Thoracic aorta (tissue), 2 donors: ENCODE measurements at regions not wholly inside any gene's neighbourhood (a gene's known extent, or its start where the extent isn't known, plus 50 kb on each side); places are given as distances from the start of the nearest gene placed in this dataset.
A peak's percentile ranks its signal among the peaks of the same experiment; 100 is the strongest.

Experiments used
- ATAC-seq: fragments of 150-250 bp; one replicate; pipeline ENCODE4 v1.8.0; 2017; ENCODE audit warnings: low read depth; ENCODE audit not compliant: insufficient number of reproducible peaks, low FRiP score
- DNase-seq: peaks from one replicate; pipeline ENCODE4 v3.0.0-alpha.2; 2020; ENCODE audit warnings: low spot score
- H3K27ac ChIP-seq, 2 donors: fragments of 200-600 bp; sonication (generic); 1 replicate in 1 of 2; 2 replicates in 1 of 2; pipeline ENCODE4 v1.5.1; 2016; ENCODE audit warnings: mild to moderate bottlenecking in 2 of 2, moderate library complexity in 2 of 2
- H3K27me3 ChIP-seq: fragments of 200-600 bp; sonication (generic); replicated peaks from 2 replicates; pipeline ENCODE4 v1.6.0; 2016; ENCODE audit warnings: mild to moderate bottlenecking; ENCODE audit not compliant: insufficient read depth
- H3K36me3 ChIP-seq: fragments of 200-600 bp; sonication (generic); one replicate; pipeline ENCODE4 v1.5.1; 2016
- H3K4me1 ChIP-seq, 2 donors: fragments of 200-600 bp; sonication (generic); 1 replicate in 1 of 2; 2 replicates in 1 of 2; pipeline versions ENCODE4 v1.5.1 to v1.6.0; 2016; ENCODE audit warnings: low read depth in 2 of 2, mild to moderate bottlenecking in 1 of 2; ENCODE audit not compliant: control insufficient read depth in 1 of 2
- H3K4me3 ChIP-seq: fragments of 200-600 bp; sonication (generic); 2 replicates; pipeline ENCODE4 v1.5.1; 2016; ENCODE audit warnings: mild to moderate bottlenecking
- H3K9me3 ChIP-seq: fragments of 200-600 bp; sonication (generic); 2 replicates; pipeline ENCODE4 v1.5.1; 2016
- CTCF ChIP-seq: fragments of 200-600 bp; sonication (generic); IDR thresholded peaks from one replicate; pipeline ENCODE4 v1.5.1; 2019; ENCODE audit warnings: antibody characterized with exemption

GRCh38 chrX:13144927-13145655 lies 100.7 kb upstream of the FAM9C start:
- H3K36me3 ChIP-seq = no peaks in the 10 kb centered on the region
- H3K27ac ChIP-seq = peak overlapping the region in 1 of 2 donors; percentile 61
- H3K4me1 ChIP-seq = peaks cover 0 to 18% of the 10 kb centered on the region in 2 donors
- TF ChIP-seq CTCF = no peak
- H3K27me3 ChIP-seq = no peaks in the 10 kb centered on the region
- no peak for DNase-seq
- no peak overlapping the region for H3K4me3 ChIP-seq
- ATAC-seq = no peak
- no peaks in the 10 kb centered on the region for H3K9me3 ChIP-seq

- H3K9me3 ChIP-seq = no peaks in the 10 kb centered on the region
- peaks cover 0 to 9% of the 10 kb centered on the region in 2 donors for H3K4me1 ChIP-seq
- ATAC-seq (no peak), DNase-seq (no peak)
- H3K36me3 ChIP-seq = no peaks in the 10 kb centered on the region
- H3K27me3 ChIP-seq = no peaks in the 10 kb centered on the region
- H3K27ac ChIP-seq = no peak overlapping the region
- no peak for TF ChIP-seq CTCF
- H3K4me3 ChIP-seq = no peak overlapping the region
Observed at GRCh38 chrX:13142891-13143290, 98.5 kb upstream of the FAM9C start.

GRCh38 chrX:13140007-13140406 lies 95.6 kb upstream of the FAM9C start:
- Histone ChIP-seq H3K36me3 (no peaks in the 10 kb centered on the region), H3K4me3 (no peak overlapping the region), H3K27me3 (no peaks in the 10 kb centered on the region), H3K9me3 (no peaks in the 10 kb centered on the region), H3K4me1 (peaks cover 0 to 3% of the 10 kb centered on the region in 2 donors), H3K27ac (no peak overlapping the region)
- ATAC-seq = no peak
- no peak for DNase-seq
- TF ChIP-seq CTCF = no peak

- no peak overlapping the region for H3K4me3 ChIP-seq
- DNase-seq = no peak
- no peak for TF ChIP-seq CTCF
- no peaks in the 10 kb centered on the region for H3K27me3 ChIP-seq
- H3K4me1 ChIP-seq = peaks cover 5 to 13% of the 10 kb centered on the region in 2 donors
- no peaks in the 10 kb centered on the region for H3K9me3 ChIP-seq
- no peaks in the 10 kb centered on the region for H3K36me3 ChIP-seq
- H3K27ac ChIP-seq = no peak overlapping the region
- ATAC-seq = no peak
Observed at GRCh38 chrX:13131396-13132137, 87.1 kb upstream of the FAM9C start.

- Histone ChIP-seq H3K4me3 (no peak overlapping the region), H3K4me1 (peaks cover 5 to 18% of the 10 kb centered on the region in 2 donors), H3K9me3 (no peaks in the 10 kb centered on the region), H3K27ac (no peak overlapping the region), H3K36me3 (no peaks in the 10 kb centered on the region), H3K27me3 (no peaks in the 10 kb centered on the region)
- no peak for DNase-seq
- no peak for ATAC-seq
- no peak for TF ChIP-seq CTCF
Observed at GRCh38 chrX:13130816-13131215, 86.4 kb upstream of the FAM9C start.
